Kidney (tissue), 13 donors: ENCODE measurements at regions not wholly inside any gene's neighbourhood (a gene's known extent, or its start where the extent isn't known, plus 50 kb on each side); places are given as distances from the start of the nearest gene placed in this dataset.

ENCODE experiments used
- DNase-seq, 5 donors: peaks; one replicate each; pipeline ENCODE4 v3.0.0-alpha.2; 2013 to 2020
- FAIRE-seq: peaks from 2 replicates; lab custom pipeline; 2012; peaks lifted over from hg19 to GRCh38; lab: Jason Lieb, UNC
- H3K27ac ChIP-seq, 2 donors: one replicate each; pipeline ENCODE4 v1.7.0; 2013; ENCODE audit warnings: low read depth in 2 of 2, low read length in 2 of 2, inconsistent platforms in 1 of 2
- H3K27me3 ChIP-seq: one replicate; pipeline ENCODE4 v1.7.1; 2013; ENCODE audit warnings: low read length, inconsistent platforms; ENCODE audit not compliant: control insufficient read depth, insufficient read depth
- H3K36me3 ChIP-seq, 3 donors: one replicate each; pipeline versions ENCODE4 v1.7.0 to v1.7.1; 2013; ENCODE audit warnings: low read length in 3 of 3, control low read depth in 1 of 3, inconsistent platforms in 1 of 3; ENCODE audit not compliant: insufficient read depth in 3 of 3, control insufficient read depth in 2 of 3
- H3K4me1 ChIP-seq, 3 donors: one replicate each; pipeline versions ENCODE4 v1.7.0 to v1.7.1; 2013; ENCODE audit warnings: low read length in 3 of 3, inconsistent platforms in 1 of 3, low read depth in 1 of 3; ENCODE audit not compliant: control insufficient read depth in 2 of 3, insufficient read depth in 2 of 3
- H3K4me3 ChIP-seq, 3 donors: one replicate each; pipeline versions ENCODE4 v1.7.0 to v1.8.1; 2013; ENCODE audit warnings: low read length in 3 of 3, control low read depth in 1 of 3, inconsistent platforms in 1 of 3
- H3K9ac ChIP-seq, 3 donors: one replicate each; pipeline versions ENCODE4 v1.7.0 to v1.7.1; 2013; ENCODE audit warnings: low read length in 3 of 3, control low read depth in 1 of 3, inconsistent platforms in 1 of 3
- H3K9me3 ChIP-seq, 3 donors: one replicate each; pipeline versions ENCODE4 v1.7.0 to v1.7.1; 2013; ENCODE audit warnings: low read length in 3 of 3, control low read depth in 1 of 3, inconsistent platforms in 1 of 3; ENCODE audit not compliant: control insufficient read depth in 2 of 3, insufficient read depth in 1 of 3
- CTCF ChIP-seq: IDR thresholded peaks from 3 replicates; pipeline ENCODE4 v1.5.1; 2012; ENCODE audit warnings: mild to moderate bottlenecking, moderate library complexity, borderline replicate concordance; ENCODE audit not compliant: insufficient read depth; ENCODE audit errors: extremely low read depth
- intact Hi-C: fragments of 100-400 bp; cut with DNase I; formaldehyde crosslinking; loops from one replicate; pipeline ENCODE4 v1.11.1; 2022
- donor health status: control.
- donor health status: control.
- donor health status: control.
- donor health status: control.
- donor health status: control.
- donor health status: DM: yes; HTN: yes; CAD: no.
- donor health status: Normal renal cell carcinoma (clear cell type).

- TF ChIP-seq CTCF, result no peak
- DNase-seq (no peak), FAIRE-seq (no peak)
- no peaks in the 10 kb centered on the region for H3K36me3 ChIP-seq
- H3K27me3 ChIP-seq, result no peaks in the 10 kb centered on the region
- H3K9me3 ChIP-seq, result no peaks in the 10 kb centered on the region
- no peak overlapping the region for H3K9ac ChIP-seq
- no peak overlapping the region for H3K4me3 ChIP-seq
- intact Hi-C loops, result no loop called here
- H3K27ac ChIP-seq, result no peak overlapping the region
- H3K4me1 ChIP-seq, result peaks cover 0 to 2% (median 0%) of the 10 kb centered on the region in 3 donors
Observed at GRCh38 chr14:52121441-52121840, 52.6 kb upstream of the NID2 start.

- intact Hi-C loops, result no loop called here
- Histone ChIP-seq H3K9me3 (no peaks in the 10 kb centered on the region), H3K27ac (no peak overlapping the region), H3K4me1 (no peaks in the 10 kb centered on the region), H3K4me3 (no peak overlapping the region), H3K9ac (no peak overlapping the region), H3K36me3 (no peaks in the 10 kb centered on the region), H3K27me3 (no peaks in the 10 kb centered on the region)
- DNase-seq (peak in 1 of 5 donors; percentile 28), FAIRE-seq (no peak)
- no peak for TF ChIP-seq CTCF
Observed at GRCh38 chr14:52119030-52119429, 50.2 kb upstream of the NID2 start.
